GM19035 (cell line): ENCODE measurements at regions not wholly inside any gene's neighbourhood (a gene's known extent, or its start where the extent isn't known, plus 50 kb on each side); places are given as distances from the start of the nearest gene placed in this dataset.

Experiments
- ATAC-seq: cut with Tn5 transposase; IDR thresholded peaks from one replicate; pipeline ENCODE4 v1.9.1; 2021; ENCODE audit not compliant: unreplicated experiment

- ATAC-seq, result no peak
These were observed 332.6 kb upstream of the ZNF32 start for GRCh38 chr10:43981232-43981631.

GRCh38 chr10:43980715-43981114, 332.0 kb upstream of the ZNF32 start:
- ATAC-seq, result no peak

GRCh38 chr10:43980313-43980712, 331.6 kb upstream of the ZNF32 start:
- no peak for ATAC-seq

- ATAC-seq, result no peak
These were observed 330.9 kb upstream of the ZNF32 start for GRCh38 chr10:43979551-43979950.

- ATAC-seq, result no peak
These were observed 330.3 kb upstream of the ZNF32 start for GRCh38 chr10:43978936-43979335.

- no peak for ATAC-seq
These were observed 329.4 kb upstream of the ZNF32 start for GRCh38 chr10:43978091-43978490.

GRCh38 chr10:43976292-43976691, 327.6 kb upstream of the ZNF32 start:
- ATAC-seq, result no peak

- no peak for ATAC-seq
These were observed 325.1 kb upstream of the ZNF32 start for GRCh38 chr10:43973801-43974200.

- ATAC-seq, result no peak
These were observed 324.4 kb upstream of the ZNF32 start for GRCh38 chr10:43972976-43973647.

- ATAC-seq, result no peak
These were observed 323.3 kb upstream of the ZNF32 start for GRCh38 chr10:43971981-43972380.

GRCh38 chr10:43971306-43971705, 322.6 kb upstream of the ZNF32 start:
- no peak for ATAC-seq

- no peak for ATAC-seq
These were observed 322.0 kb upstream of the ZNF32 start for GRCh38 chr10:43970717-43971116.

- ATAC-seq, result no peak
These were observed 321.5 kb upstream of the ZNF32 start for GRCh38 chr10:43970018-43970698.

GRCh38 chr10:43969506-43969905, 320.8 kb upstream of the ZNF32 start:
- no peak for ATAC-seq

- no peak for ATAC-seq
These were observed 320.3 kb upstream of the ZNF32 start for GRCh38 chr10:43968961-43969360.

- no peak for ATAC-seq
These were observed 319.4 kb upstream of the ZNF32 start for GRCh38 chr10:43968076-43968475.

- ATAC-seq, result no peak
These were observed 317.9 kb upstream of the ZNF32 start for GRCh38 chr10:43966571-43966965.

- no peak for ATAC-seq
These were observed 317.4 kb upstream of the ZNF32 start for GRCh38 chr10:43965918-43966570.

- peak; percentile 59 for ATAC-seq
These were observed 316.6 kb upstream of the ZNF32 start for GRCh38 chr10:43965033-43965917.

GRCh38 chr10:43964486-43964885, 315.8 kb upstream of the ZNF32 start:
- no peak for ATAC-seq

GRCh38 chr10:43963793-43964425, 315.2 kb upstream of the ZNF32 start:
- ATAC-seq, result no peak
